ENCODE measurements at regions not wholly inside any gene's neighbourhood (a gene's known extent, or its start where the extent isn't known, plus 50 kb on each side); places are given as distances from the start of the nearest gene placed in this dataset.
"Not testable (repeated sequence)": the region's sequence is repeated elsewhere in the genome, so short reads cannot be mapped to it uniquely, and the experiment has no call there.

GRCh38 chr9:94387338-94388010 is 59.0 kb upstream of the NUTM2F start:
- H3K4me1 ChIP-seq (replicated peaks); intact Hi-C loops (cut with DNase I): not testable (repeated sequence)
- 91% methylated on average over 5 of the region's 5 CpGs for WGBS

GRCh38 chr9:94388011-94388406 is 59.6 kb upstream of the NUTM2F start:
- DNase-seq (ENCODE audit: low spot score); H3K36me3 ChIP-seq; H3K4me1 ChIP-seq (replicated peaks); H3K9me3 ChIP-seq; H3K27me3 ChIP-seq (replicated peaks; ENCODE audit: insufficient read depth); H3K27ac ChIP-seq; H3K4me3 ChIP-seq; intact Hi-C loops (cut with DNase I): not testable (repeated sequence)
- 93% methylated on average over 2 of the region's 2 CpGs for WGBS

More at GRCh38 chr9:94387338-94388010, 59.0 kb upstream of the NUTM2F start:
- not testable (repeated sequence) for H3K4me3 ChIP-seq; H3K27ac ChIP-seq; H3K9me3 ChIP-seq; H3K27me3 ChIP-seq (replicated peaks; ENCODE audit: insufficient read depth); H3K36me3 ChIP-seq; DNase-seq (ENCODE audit: low spot score)

GRCh38 chr9:94390425-94391098 is 62.1 kb upstream of the NUTM2F start:
- DNase-seq (ENCODE audit: low spot score); H3K36me3 ChIP-seq; H3K27ac ChIP-seq; H3K4me1 ChIP-seq (replicated peaks); H3K4me3 ChIP-seq; H3K9me3 ChIP-seq; intact Hi-C loops (cut with DNase I); H3K27me3 ChIP-seq (replicated peaks; ENCODE audit: insufficient read depth): not testable (repeated sequence)
- WGBS, result 73% methylated on average over 5 of the region's 5 CpGs

- H3K27me3 ChIP-seq (replicated peaks; ENCODE audit: insufficient read depth); H3K36me3 ChIP-seq; intact Hi-C loops (cut with DNase I); H3K4me3 ChIP-seq; H3K27ac ChIP-seq; H3K4me1 ChIP-seq (replicated peaks); H3K9me3 ChIP-seq; DNase-seq (ENCODE audit: low spot score): not testable (repeated sequence)
- no CpG with 5 or more reads among the region's 2 CpGs for WGBS
These were observed 64.7 kb upstream of the NUTM2F start for GRCh38 chr9:94392971-94393624.

GRCh38 chr9:94397766-94398379 is 69.4 kb upstream of the NUTM2F start:
- H3K36me3 ChIP-seq; H3K4me1 ChIP-seq (replicated peaks); H3K27me3 ChIP-seq (replicated peaks; ENCODE audit: insufficient read depth); H3K4me3 ChIP-seq; H3K9me3 ChIP-seq; H3K27ac ChIP-seq; DNase-seq (ENCODE audit: low spot score); intact Hi-C loops (cut with DNase I): not testable (repeated sequence)
- 74% methylated on average over 3 of the region's 3 CpGs for WGBS

GRCh38 chr9:94400461-94400860 is 72.0 kb upstream of the NUTM2F start:
- not testable (repeated sequence) for DNase-seq (ENCODE audit: low spot score)

GRCh38 chr9:94402795-94403194 is 74.4 kb upstream of the NUTM2F start:
- DNase-seq (ENCODE audit: low spot score); H3K27me3 ChIP-seq (replicated peaks; ENCODE audit: insufficient read depth); H3K36me3 ChIP-seq; H3K4me1 ChIP-seq (replicated peaks); H3K4me3 ChIP-seq; H3K9me3 ChIP-seq; H3K27ac ChIP-seq; intact Hi-C loops (cut with DNase I): not testable (repeated sequence)
- WGBS, result 94% methylated on average over 1 of the region's 1 CpG

More at GRCh38 chr9:94400461-94400860, 72.0 kb upstream of the NUTM2F start:
- H3K4me3 ChIP-seq; H3K27me3 ChIP-seq (replicated peaks; ENCODE audit: insufficient read depth); intact Hi-C loops (cut with DNase I); H3K36me3 ChIP-seq; H3K9me3 ChIP-seq; H3K4me1 ChIP-seq (replicated peaks); H3K27ac ChIP-seq: not testable (repeated sequence)
- 66% methylated on average over 4 of the region's 4 CpGs for whole genome bisulfite sequencing

- H3K4me1 ChIP-seq (replicated peaks); H3K9me3 ChIP-seq; H3K36me3 ChIP-seq; H3K27me3 ChIP-seq (replicated peaks; ENCODE audit: insufficient read depth); H3K4me3 ChIP-seq; H3K27ac ChIP-seq; DNase-seq (ENCODE audit: low spot score); intact Hi-C loops (cut with DNase I): not testable (repeated sequence)
- WGBS, result 92% methylated on average over 3 of the region's 3 CpGs
These were observed 75.1 kb upstream of the NUTM2F start for GRCh38 chr9:94403571-94403970.

- DNase-seq (ENCODE audit: low spot score); H3K4me1 ChIP-seq (replicated peaks); H3K4me3 ChIP-seq; H3K27me3 ChIP-seq (replicated peaks; ENCODE audit: insufficient read depth); H3K36me3 ChIP-seq; H3K27ac ChIP-seq; H3K9me3 ChIP-seq; intact Hi-C loops (cut with DNase I): not testable (repeated sequence)
- 74% methylated on average over 2 of the region's 2 CpGs for WGBS
These were observed 85.2 kb upstream of the NUTM2F start for GRCh38 chr9:94413665-94414064.

GRCh38 chr9:94415111-94415510 is 86.7 kb upstream of the NUTM2F start:
- H3K36me3 ChIP-seq; intact Hi-C loops (cut with DNase I); H3K9me3 ChIP-seq; DNase-seq (ENCODE audit: low spot score); H3K4me1 ChIP-seq (replicated peaks); H3K27me3 ChIP-seq (replicated peaks; ENCODE audit: insufficient read depth); H3K27ac ChIP-seq; H3K4me3 ChIP-seq: not testable (repeated sequence)
- 96% methylated on average over 5 of the region's 5 CpGs for WGBS

GRCh38 chr9:94420098-94420497 is 91.7 kb upstream of the NUTM2F start:
- H3K27me3 ChIP-seq (replicated peaks; ENCODE audit: insufficient read depth); H3K4me3 ChIP-seq; H3K36me3 ChIP-seq; intact Hi-C loops (cut with DNase I); H3K9me3 ChIP-seq; H3K4me1 ChIP-seq (replicated peaks); H3K27ac ChIP-seq: not testable (repeated sequence)
- peak; percentile 42 for DNase-seq (ENCODE audit: low spot score)
- 39% methylated on average over 5 of the region's 5 CpGs for WGBS

GRCh38 chr9:94421951-94422350 is 93.5 kb upstream of the NUTM2F start:
- H3K4me3 ChIP-seq; H3K36me3 ChIP-seq; intact Hi-C loops (cut with DNase I); H3K27ac ChIP-seq; DNase-seq (ENCODE audit: low spot score); H3K27me3 ChIP-seq (replicated peaks; ENCODE audit: insufficient read depth); H3K4me1 ChIP-seq (replicated peaks); H3K9me3 ChIP-seq: not testable (repeated sequence)
- WGBS, result 93% methylated on average over 9 of the region's 9 CpGs

All from prostate gland (tissue), 2 donors.